HEK293 (cell line): ENCODE measurements at regions not wholly inside any gene's neighbourhood (a gene's known extent, or its start where the extent isn't known, plus 50 kb on each side); places are given as distances from the start of the nearest gene placed in this dataset.

Experiments used
- KLF16 ChIP-seq: fragments of 450-650 bp; formaldehyde crosslinking; IDR thresholded peaks from 2 replicates; pipeline ENCODE4 v1.5.1; 2017; ENCODE audit warnings: missing biosample characterization, missing genetic modification characterization
- RBAK ChIP-seq: fragments of 450-650 bp; formaldehyde crosslinking; IDR thresholded peaks from 2 replicates; pipeline ENCODE4 v1.5.1; 2016; ENCODE audit warnings: missing biosample characterization, missing genetic modification characterization
- SP2 ChIP-seq: fragments of 450-650 bp; formaldehyde crosslinking; IDR thresholded peaks from 2 replicates; pipeline ENCODE4 v1.5.1; 2016; ENCODE audit warnings: missing biosample characterization, missing genetic modification characterization
- TCF7L2 ChIP-seq: IDR thresholded peaks from 2 replicates; pipeline ENCODE4 v1.6.1; 2011; ENCODE audit warnings: low read depth, mild to moderate bottlenecking, inconsistent platforms, low read length, moderate library complexity, borderline replicate concordance
- YY1 ChIP-seq: fragments of 450-650 bp; formaldehyde crosslinking; IDR thresholded peaks from 2 replicates; pipeline ENCODE4 v1.5.1; 2018; ENCODE audit warnings: missing biosample characterization, missing genetic modification characterization

- TF ChIP-seq RBAK (tag by site-specific recombination) (no peak), YY1 (tag by site-specific recombination) (no peak), SP2 (tag by site-specific recombination) (no peak), KLF16 (tag by site-specific recombination) (no peak), TCF7L2 (no peak)
Observed at GRCh38 chr2:106983305-106983704, 97.3 kb upstream of the ST6GAL2 start.
